GM23338 (cell line): ENCODE measurements at regions not wholly inside any gene's neighbourhood (a gene's known extent, or its start where the extent isn't known, plus 50 kb on each side); places are given as distances from the start of the nearest gene placed in this dataset.

Experiments
- ATAC-seq: fragments of 200-7000 bp; cut with Tn5 transposase; 3 replicates; pipeline ENCODE4 v1.9.1; 2020
- DNase-seq: peaks from one replicate; pipeline ENCODE4 v3.0.0-alpha.2; 2015; ENCODE audit warnings: low spot score
- H2AFZ ChIP-seq: fragments of 200-600 bp; sonication (generic); 2 replicates; pipeline ENCODE4 v1.8.0; 2016; ENCODE audit warnings: antibody characterized with exemption, mild to moderate bottlenecking, moderate library complexity
- H3F3A ChIP-seq: fragments of 200-600 bp; sonication (generic); replicated peaks from 2 replicates; pipeline ENCODE4 v1.8.0; 2017; ENCODE audit warnings: antibody characterized with exemption, mixed run types, low read depth
- H3K27ac ChIP-seq: fragments of 200-600 bp; sonication (generic); 2 replicates; pipeline ENCODE4 v1.6.1; 2016; ENCODE audit warnings: low read depth
- H3K27me3 ChIP-seq: fragments of 200-600 bp; sonication (generic); 2 replicates; pipeline ENCODE4 v1.8.0; 2016; ENCODE audit warnings: mild to moderate bottlenecking, mixed run types, moderate library complexity; ENCODE audit not compliant: insufficient read depth
- H3K36me3 ChIP-seq: fragments of 200-600 bp; sonication (generic); 2 replicates; pipeline ENCODE4 v1.8.0; 2016; ENCODE audit warnings: mild to moderate bottlenecking; ENCODE audit not compliant: insufficient read depth
- H3K4me1 ChIP-seq: fragments of 200-600 bp; sonication (generic); 2 replicates; pipeline ENCODE4 v1.8.0; 2016; ENCODE audit warnings: mild to moderate bottlenecking, moderate library complexity; ENCODE audit not compliant: insufficient read depth
- H3K4me2 ChIP-seq: fragments of 200-600 bp; sonication (generic); 2 replicates; pipeline ENCODE4 v1.7.1; 2017; ENCODE audit warnings: mixed run types
- H3K4me3 ChIP-seq: fragments of 200-600 bp; sonication (generic); 2 replicates; pipeline ENCODE4 v1.6.1; 2016; ENCODE audit warnings: mixed run types
- H3K79me2 ChIP-seq: fragments of 200-600 bp; sonication (generic); replicated peaks from 2 replicates; pipeline ENCODE4 v1.8.0; 2017; ENCODE audit warnings: mild to moderate bottlenecking; ENCODE audit not compliant: insufficient read depth
- H3K9me2 ChIP-seq: fragments of 200-600 bp; sonication (generic); 2 replicates; pipeline ENCODE4 v1.8.0; 2017; ENCODE audit not compliant: insufficient read depth
- H4K20me1 ChIP-seq: fragments of 200-600 bp; sonication (generic); replicated peaks from 2 replicates; pipeline ENCODE4 v1.8.0; 2017; ENCODE audit warnings: mild to moderate bottlenecking; ENCODE audit not compliant: insufficient read depth
- H3K27ac Mint-ChIP-seq: 2 replicates; pipeline ENCODE4 v1.8.0; 2020; ENCODE audit warnings: inconsistent platforms, mild to moderate bottlenecking, moderate library complexity, mixed read lengths
- H3K27me3 Mint-ChIP-seq: 3 replicates; pipeline ENCODE4 v1.8.0; 2022; ENCODE audit warnings: low read depth, mild to moderate bottlenecking, moderate library complexity, mixed read lengths, inconsistent platforms; ENCODE audit not compliant: insufficient read depth, poor library complexity
- H3K36me3 Mint-ChIP-seq: 3 replicates; pipeline ENCODE4 v1.8.0; 2021; ENCODE audit warnings: low read depth, mild to moderate bottlenecking, inconsistent platforms, moderate library complexity, mixed read lengths
- H3K4me1 Mint-ChIP-seq: 3 replicates; pipeline ENCODE4 v1.8.0; 2020; ENCODE audit warnings: mild to moderate bottlenecking, inconsistent platforms, mixed read lengths
- H3K4me3 Mint-ChIP-seq: 3 replicates; pipeline ENCODE4 v1.8.0; 2021; ENCODE audit warnings: moderate library complexity, mild to moderate bottlenecking, inconsistent platforms, mixed read lengths
- H3K9me3 Mint-ChIP-seq: 3 replicates; pipeline ENCODE4 v1.8.0; 2020; ENCODE audit warnings: moderate library complexity, mild to moderate bottlenecking, inconsistent platforms, mixed read lengths
- EZH2phosphoT487 ChIP-seq: fragments of 200-600 bp; sonication (generic); IDR thresholded peaks from one replicate; pipeline ENCODE4 v1.8.1; 2018; ENCODE audit warnings: antibody characterized with exemption; ENCODE audit not compliant: unreplicated experiment
- JUNB ChIP-seq: IDR thresholded peaks from one replicate; pipeline ENCODE4 v1.6.1; 2016; ENCODE audit warnings: antibody characterized with exemption; ENCODE audit not compliant: unreplicated experiment
- NANOG ChIP-seq: IDR thresholded peaks from 2 replicates; pipeline ENCODE4 v1.6.1; 2016; ENCODE audit warnings: antibody characterized with exemption, borderline replicate concordance
- REST ChIP-seq: IDR thresholded peaks from one replicate; pipeline ENCODE4 v1.6.1; 2018; ENCODE audit warnings: antibody characterized with exemption; ENCODE audit not compliant: unreplicated experiment
- STAT1 ChIP-seq: IDR thresholded peaks from one replicate; pipeline ENCODE4 v1.6.1; 2016; ENCODE audit warnings: antibody characterized with exemption; ENCODE audit not compliant: unreplicated experiment
- TF ChIP-seq, protein P1 (sequence below): fragments of 250-450 bp; sonication (Bioruptor Pico); IDR thresholded peaks from 2 replicates; pipeline ENCODE4 v1.5.0; 2020; ENCODE audit warnings: mild to moderate bottlenecking, moderate library complexity
- TF ChIP-seq, protein P2 (sequence below): IDR thresholded peaks from 2 replicates; pipeline ENCODE4 v1.6.1; 2016; ENCODE audit warnings: antibody characterized with exemption

DNA sequence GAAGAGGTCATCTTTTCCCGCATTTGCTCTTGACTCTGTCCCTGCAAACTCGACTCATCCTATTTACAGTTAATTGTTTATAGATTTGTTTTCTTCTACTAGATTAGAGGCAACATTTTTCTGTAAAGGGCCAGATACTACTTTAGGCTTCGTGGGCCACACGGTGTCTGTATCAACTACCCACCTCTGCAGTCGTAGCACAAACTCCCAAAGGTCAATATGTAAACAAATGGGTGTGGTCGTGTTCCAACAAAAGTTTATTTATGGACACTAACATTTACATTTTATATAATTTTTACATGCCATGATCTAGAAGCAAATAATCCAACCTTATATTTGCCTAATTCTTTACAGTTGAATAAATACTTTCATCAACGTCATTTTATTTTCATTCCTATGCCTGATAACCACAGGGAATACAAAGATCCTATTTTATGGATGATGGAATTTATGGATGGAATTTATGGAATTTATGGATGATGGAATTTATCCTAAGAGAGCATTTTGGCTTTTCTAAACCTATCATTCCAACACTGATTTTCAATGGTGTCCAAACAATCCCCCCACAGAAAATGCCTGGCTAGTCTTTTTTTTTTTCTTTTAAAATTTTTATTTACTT lies 232.8 kb downstream of the MYLK4 start (continued):
- no peak for TF ChIP-seq JUNB
- TF ChIP-seq, protein P1, sequence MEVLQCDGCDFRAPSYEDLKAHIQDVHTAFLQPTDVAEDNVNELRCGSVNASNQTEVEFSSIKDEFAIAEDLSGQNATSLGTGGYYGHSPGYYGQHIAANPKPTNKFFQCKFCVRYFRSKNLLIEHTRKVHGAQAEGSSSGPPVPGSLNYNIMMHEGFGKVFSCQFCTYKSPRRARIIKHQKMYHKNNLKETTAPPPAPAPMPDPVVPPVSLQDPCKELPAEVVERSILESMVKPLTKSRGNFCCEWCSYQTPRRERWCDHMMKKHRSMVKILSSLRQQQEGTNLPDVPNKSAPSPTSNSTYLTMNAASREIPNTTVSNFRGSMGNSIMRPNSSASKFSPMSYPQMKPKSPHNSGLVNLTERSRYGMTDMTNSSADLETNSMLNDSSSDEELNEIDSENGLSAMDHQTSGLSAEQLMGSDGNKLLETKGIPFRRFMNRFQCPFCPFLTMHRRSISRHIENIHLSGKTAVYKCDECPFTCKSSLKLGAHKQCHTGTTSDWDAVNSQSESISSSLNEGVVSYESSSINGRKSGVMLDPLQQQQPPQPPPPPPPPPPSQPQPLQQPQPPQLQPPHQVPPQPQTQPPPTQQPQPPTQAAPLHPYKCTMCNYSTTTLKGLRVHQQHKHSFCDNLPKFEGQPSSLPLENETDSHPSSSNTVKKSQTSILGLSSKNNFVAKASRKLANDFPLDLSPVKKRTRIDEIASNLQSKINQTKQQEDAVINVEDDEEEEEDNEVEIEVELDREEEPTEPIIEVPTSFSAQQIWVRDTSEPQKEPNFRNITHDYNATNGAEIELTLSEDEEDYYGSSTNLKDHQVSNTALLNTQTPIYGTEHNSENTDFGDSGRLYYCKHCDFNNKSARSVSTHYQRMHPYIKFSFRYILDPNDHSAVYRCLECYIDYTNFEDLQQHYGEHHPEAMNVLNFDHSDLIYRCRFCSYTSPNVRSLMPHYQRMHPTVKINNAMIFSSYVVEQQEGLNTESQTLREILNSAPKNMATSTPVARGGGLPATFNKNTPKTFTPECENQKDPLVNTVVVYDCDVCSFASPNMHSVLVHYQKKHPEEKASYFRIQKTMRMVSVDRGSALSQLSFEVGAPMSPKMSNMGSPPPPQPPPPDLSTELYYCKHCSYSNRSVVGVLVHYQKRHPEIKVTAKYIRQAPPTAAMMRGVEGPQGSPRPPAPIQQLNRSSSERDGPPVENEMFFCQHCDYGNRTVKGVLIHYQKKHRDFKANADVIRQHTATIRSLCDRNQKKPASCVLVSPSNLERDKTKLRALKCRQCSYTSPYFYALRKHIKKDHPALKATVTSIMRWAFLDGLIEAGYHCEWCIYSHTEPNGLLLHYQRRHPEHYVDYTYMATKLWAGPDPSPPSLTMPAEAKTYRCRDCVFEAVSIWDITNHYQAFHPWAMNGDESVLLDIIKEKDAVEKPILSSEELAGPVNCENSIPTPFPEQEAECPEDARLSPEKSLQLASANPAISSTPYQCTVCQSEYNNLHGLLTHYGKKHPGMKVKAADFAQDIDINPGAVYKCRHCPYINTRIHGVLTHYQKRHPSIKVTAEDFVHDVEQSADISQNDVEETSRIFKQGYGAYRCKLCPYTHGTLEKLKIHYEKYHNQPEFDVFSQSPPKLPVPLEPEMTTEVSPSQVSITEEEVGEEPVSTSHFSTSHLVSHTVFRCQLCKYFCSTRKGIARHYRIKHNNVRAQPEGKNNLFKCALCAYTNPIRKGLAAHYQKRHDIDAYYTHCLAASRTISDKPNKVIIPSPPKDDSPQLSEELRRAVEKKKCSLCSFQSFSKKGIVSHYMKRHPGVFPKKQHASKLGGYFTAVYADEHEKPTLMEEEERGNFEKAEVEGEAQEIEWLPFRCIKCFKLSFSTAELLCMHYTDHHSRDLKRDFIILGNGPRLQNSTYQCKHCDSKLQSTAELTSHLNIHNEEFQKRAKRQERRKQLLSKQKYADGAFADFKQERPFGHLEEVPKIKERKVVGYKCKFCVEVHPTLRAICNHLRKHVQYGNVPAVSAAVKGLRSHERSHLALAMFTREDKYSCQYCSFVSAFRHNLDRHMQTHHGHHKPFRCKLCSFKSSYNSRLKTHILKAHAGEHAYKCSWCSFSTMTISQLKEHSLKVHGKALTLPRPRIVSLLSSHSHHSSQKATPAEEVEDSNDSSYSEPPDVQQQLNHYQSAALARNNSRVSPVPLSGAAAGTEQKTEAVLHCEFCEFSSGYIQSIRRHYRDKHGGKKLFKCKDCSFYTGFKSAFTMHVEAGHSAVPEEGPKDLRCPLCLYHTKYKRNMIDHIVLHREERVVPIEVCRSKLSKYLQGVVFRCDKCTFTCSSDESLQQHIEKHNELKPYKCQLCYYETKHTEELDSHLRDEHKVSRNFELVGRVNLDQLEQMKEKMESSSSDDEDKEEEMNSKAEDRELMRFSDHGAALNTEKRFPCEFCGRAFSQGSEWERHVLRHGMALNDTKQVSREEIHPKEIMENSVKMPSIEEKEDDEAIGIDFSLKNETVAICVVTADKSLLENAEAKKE, result no peak
- TF ChIP-seq, protein P2, sequence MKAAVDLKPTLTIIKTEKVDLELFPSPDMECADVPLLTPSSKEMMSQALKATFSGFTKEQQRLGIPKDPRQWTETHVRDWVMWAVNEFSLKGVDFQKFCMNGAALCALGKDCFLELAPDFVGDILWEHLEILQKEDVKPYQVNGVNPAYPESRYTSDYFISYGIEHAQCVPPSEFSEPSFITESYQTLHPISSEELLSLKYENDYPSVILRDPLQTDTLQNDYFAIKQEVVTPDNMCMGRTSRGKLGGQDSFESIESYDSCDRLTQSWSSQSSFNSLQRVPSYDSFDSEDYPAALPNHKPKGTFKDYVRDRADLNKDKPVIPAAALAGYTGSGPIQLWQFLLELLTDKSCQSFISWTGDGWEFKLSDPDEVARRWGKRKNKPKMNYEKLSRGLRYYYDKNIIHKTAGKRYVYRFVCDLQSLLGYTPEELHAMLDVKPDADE, result no peak
- TF ChIP-seq EZH2phosphoT487, result no peak
- TF ChIP-seq NANOG, result no peak

GRCh38 chr6:2517401-2517800 lies 233.3 kb downstream of the MYLK4 start:
- Histone ChIP-seq H3K4me3 (no peak overlapping the region), H3K4me1 (no peaks in the 10 kb centered on the region), H4K20me1 (no peaks in the 10 kb centered on the region), H3F3A (no peaks in the 10 kb centered on the region), H3K27me3 (no peaks in the 10 kb centered on the region), H3K79me2 (no peaks in the 10 kb centered on the region), H3K9me2 (peaks cover 5% of the 10 kb centered on the region), H3K27ac (no peak overlapping the region), H2AFZ (no peak overlapping the region), H3K4me2 (no peak overlapping the region), H3K36me3 (no peaks in the 10 kb centered on the region; the same call in 1 of the 2 replicates)
- peaks cover 2% of the 10 kb centered on the region for H3K27me3 Mint-ChIP-seq
- ATAC-seq (no peak), DNase-seq (no peak)
- H3K9me3 Mint-ChIP-seq, result peaks cover 6% of the 10 kb centered on the region; the same call in 2 of the 3 replicates
- no peaks in the 10 kb centered on the region for H3K36me3 Mint-ChIP-seq
- no peaks in the 10 kb centered on the region for H3K4me1 Mint-ChIP-seq
- H3K4me3 Mint-ChIP-seq, result no peak overlapping the region
- no peak overlapping the region for H3K27ac Mint-ChIP-seq
- TF ChIP-seq REST, result no peak
- no peak for TF ChIP-seq STAT1
- TF ChIP-seq NANOG, result no peak
- TF ChIP-seq EZH2phosphoT487, result no peak
- TF ChIP-seq JUNB, result no peak
